GM06990 (cell line): ENCODE measurements at regions not wholly inside any gene's neighbourhood (a gene's known extent, or its start where the extent isn't known, plus 50 kb on each side); places are given as distances from the start of the nearest gene placed in this dataset.

Experiments
- DNase-seq: peaks from one replicate; pipeline ENCODE4 v3.0.0-alpha.2; 2011; ENCODE audit not compliant: insufficient read length; ENCODE audit errors: extremely low read depth
- H3K27me3 ChIP-seq: replicated peaks from 2 replicates; pipeline ENCODE4 v1.6.0; 2011; ENCODE audit warnings: low read length; ENCODE audit not compliant: control insufficient read depth, insufficient read depth
- H3K36me3 ChIP-seq: 2 replicates; pipeline ENCODE4 v1.5.1; 2011; ENCODE audit warnings: low read length; ENCODE audit not compliant: control insufficient read depth, insufficient read depth
- H3K4me3 ChIP-seq: replicated peaks from 2 replicates; pipeline ENCODE4 v1.5.1; 2011; ENCODE audit warnings: low read depth, mild to moderate bottlenecking, control low read depth, low read length
- CTCF ChIP-seq: IDR thresholded peaks from 2 replicates; pipeline ENCODE4 v1.5.1; 2011; ENCODE audit warnings: low read length, control low read depth, mild to moderate bottlenecking, inconsistent platforms; ENCODE audit not compliant: insufficient read depth, poor library complexity, severe bottlenecking

DNA sequence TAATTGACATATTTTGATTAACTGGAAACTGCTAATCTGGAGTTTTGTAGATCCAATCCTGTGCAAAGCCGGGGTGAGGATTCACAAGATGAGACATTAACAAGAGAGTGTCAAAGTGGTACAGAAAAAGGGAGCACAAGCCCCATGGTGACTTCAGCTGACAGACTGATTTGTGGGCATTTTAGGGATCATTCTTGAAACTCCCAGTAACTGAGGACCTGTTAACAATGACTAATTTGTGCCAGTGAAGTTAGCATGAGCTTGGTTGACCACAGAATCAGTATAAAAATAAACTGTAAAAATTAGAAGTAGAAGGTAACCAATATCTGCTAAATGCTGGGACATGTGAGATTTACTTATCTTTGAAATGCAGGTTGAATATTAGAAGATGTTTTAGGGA lies 1578.3 kb downstream of the EFNA5 start:
- TF ChIP-seq CTCF, result no peak
- no peaks in the 10 kb centered on the region for H3K36me3 ChIP-seq
- no peak for DNase-seq

GRCh38 chr5:106089073-106089472 lies 1581.7 kb downstream of the EFNA5 start:
- DNase-seq, result no peak
- no peak overlapping the region for H3K4me3 ChIP-seq
- no peaks in the 10 kb centered on the region for H3K36me3 ChIP-seq
- TF ChIP-seq CTCF, result no peak
- no peaks in the 10 kb centered on the region for H3K27me3 ChIP-seq

More for the DNA sequence above, 1578.3 kb downstream of the EFNA5 start:
- no peak overlapping the region for H3K4me3 ChIP-seq
- no peaks in the 10 kb centered on the region for H3K27me3 ChIP-seq

DNA sequence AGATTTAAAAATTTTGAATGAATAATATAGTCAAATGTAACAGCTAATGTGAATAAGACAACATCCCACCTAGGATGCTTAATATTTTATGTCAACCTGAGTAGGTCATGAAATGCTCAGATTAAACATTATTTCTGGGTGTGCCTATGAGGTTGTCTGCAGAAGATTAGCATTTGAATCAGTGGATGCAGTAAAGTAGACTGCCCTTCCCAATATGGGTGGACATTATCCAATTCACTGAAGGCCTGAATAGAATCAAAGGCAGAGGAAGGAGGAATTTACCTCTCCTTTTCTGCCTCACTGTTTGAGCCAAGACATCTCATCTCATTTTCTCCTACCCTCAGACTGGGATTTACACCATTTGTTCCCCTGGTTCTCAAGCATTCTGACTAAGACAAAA lies 1582.3 kb downstream of the EFNA5 start:
- no peak for TF ChIP-seq CTCF
- H3K4me3 ChIP-seq, result no peak overlapping the region
- no peaks in the 10 kb centered on the region for H3K27me3 ChIP-seq
- DNase-seq, result no peak
- H3K36me3 ChIP-seq, result no peaks in the 10 kb centered on the region

DNA sequence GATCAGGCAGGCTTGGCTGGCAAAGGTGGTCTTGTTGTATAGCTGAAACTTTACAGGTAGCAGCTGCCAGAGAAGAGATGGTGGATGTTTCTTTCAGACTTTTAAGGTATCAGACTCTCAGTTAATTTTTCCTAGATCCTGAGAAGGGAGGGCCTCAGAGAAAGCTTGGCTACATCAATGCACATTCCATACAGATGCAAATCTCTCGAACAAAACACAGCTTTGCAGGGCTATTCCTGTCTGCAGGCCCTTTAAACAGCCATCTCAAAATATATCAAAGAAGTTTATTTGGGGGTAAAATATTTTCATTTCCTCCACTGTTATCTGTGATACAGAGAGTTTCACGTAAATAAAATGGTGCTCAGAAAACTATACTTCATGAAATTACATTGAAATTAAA lies 1584.4 kb downstream of the EFNA5 start:
- no peaks in the 10 kb centered on the region for H3K27me3 ChIP-seq
- no peak for DNase-seq
- no peaks in the 10 kb centered on the region for H3K36me3 ChIP-seq
- no peak overlapping the region for H3K4me3 ChIP-seq
- no peak for TF ChIP-seq CTCF

DNA sequence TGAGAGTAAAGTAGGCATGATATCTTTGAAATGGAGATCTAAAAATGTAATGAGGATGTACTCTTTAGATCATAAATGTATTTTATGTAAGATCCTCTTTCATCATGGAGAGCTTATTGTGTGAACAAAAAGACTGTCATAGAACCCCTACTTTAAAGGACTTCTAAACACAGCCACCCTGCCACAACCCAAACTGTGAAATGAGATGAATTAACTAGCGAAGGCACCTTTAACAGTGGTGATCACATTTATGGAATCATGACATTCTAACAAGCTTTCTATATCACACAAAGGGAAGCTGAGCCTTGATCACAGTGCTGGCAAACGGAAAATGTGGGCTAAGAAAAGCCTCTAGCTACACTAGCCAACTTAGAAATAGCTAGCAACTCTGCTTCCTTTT lies 1585.2 kb downstream of the EFNA5 start:
- no peak for DNase-seq
- TF ChIP-seq CTCF, result no peak
- Histone ChIP-seq H3K36me3 (no peaks in the 10 kb centered on the region), H3K4me3 (no peak overlapping the region), H3K27me3 (no peaks in the 10 kb centered on the region)

- Histone ChIP-seq H3K4me3 (no peak overlapping the region), H3K36me3 (no peaks in the 10 kb centered on the region), H3K27me3 (no peaks in the 10 kb centered on the region)
- no peak for DNase-seq
- TF ChIP-seq CTCF, result no peak
Measured at GRCh38 chr5:106085136-106085535, 1585.6 kb downstream of the EFNA5 start.
